Upper lobe of left lung (tissue), 4 donors: ENCODE measurements at regions not wholly inside any gene's neighbourhood (a gene's known extent, or its start where the extent isn't known, plus 50 kb on each side); places are given as distances from the start of the nearest gene placed in this dataset.

Experiments
- CTCF ChIP-seq, 6 experiments: fragments of 450-650 bp in 4 of 6; fragments of 200-600 bp in 2 of 6; sonication (generic) in 2 of 6; IDR thresholded peaks; one replicate each; pipeline ENCODE4 v1.5.1; 2016 to 2019; ENCODE audit warnings: antibody characterized with exemption in 6 of 6
- POLR2A ChIP-seq, 4 donors: fragments of 450-650 bp; IDR thresholded peaks; one replicate each; pipeline ENCODE4 v1.5.1; 2016 to 2017; ENCODE audit warnings: antibody characterized with exemption in 4 of 4, mild to moderate bottlenecking in 2 of 4

DNA sequence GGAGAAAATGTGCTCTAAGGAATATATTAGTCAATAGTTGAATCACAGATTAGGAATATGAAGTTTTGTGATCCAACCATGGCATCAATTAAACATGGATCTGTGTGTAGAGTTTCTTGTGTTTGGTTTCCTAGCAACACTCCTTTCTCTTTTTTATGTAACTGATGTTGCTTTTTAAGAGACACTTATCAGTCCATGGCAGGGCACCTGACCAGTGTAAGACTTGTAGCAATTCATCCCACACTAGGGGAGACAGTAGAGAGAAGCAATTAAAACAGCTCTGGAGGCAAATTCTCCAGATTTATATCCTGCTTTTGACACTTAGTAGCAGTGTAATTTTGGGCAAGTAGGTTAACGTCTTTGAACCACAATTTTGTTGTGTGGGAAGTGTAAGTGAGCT lies 1229.0 kb downstream of the PCDH9 start:
- no peak for TF ChIP-seq CTCF (IDR thresholded peaks at IDR 0.05)
- no peak for TF ChIP-seq POLR2A (IDR thresholded peaks at IDR 0.05)
